ENCODE measurements at regions not wholly inside any gene's neighbourhood (a gene's known extent, or its start where the extent isn't known, plus 50 kb on each side); places are given as distances from the start of the nearest gene placed in this dataset.

GRCh38 chr6:159512571-159512970 lies 180.5 kb downstream of the SOD2 start:
- TF ChIP-seq, protein P1, sequence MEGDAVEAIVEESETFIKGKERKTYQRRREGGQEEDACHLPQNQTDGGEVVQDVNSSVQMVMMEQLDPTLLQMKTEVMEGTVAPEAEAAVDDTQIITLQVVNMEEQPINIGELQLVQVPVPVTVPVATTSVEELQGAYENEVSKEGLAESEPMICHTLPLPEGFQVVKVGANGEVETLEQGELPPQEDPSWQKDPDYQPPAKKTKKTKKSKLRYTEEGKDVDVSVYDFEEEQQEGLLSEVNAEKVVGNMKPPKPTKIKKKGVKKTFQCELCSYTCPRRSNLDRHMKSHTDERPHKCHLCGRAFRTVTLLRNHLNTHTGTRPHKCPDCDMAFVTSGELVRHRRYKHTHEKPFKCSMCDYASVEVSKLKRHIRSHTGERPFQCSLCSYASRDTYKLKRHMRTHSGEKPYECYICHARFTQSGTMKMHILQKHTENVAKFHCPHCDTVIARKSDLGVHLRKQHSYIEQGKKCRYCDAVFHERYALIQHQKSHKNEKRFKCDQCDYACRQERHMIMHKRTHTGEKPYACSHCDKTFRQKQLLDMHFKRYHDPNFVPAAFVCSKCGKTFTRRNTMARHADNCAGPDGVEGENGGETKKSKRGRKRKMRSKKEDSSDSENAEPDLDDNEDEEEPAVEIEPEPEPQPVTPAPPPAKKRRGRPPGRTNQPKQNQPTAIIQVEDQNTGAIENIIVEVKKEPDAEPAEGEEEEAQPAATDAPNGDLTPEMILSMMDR (IDR thresholded peaks at IDR 0.05): no peak
- no peak for TF ChIP-seq ZFX (IDR thresholded peaks at IDR 0.05; ENCODE audit: borderline replicate concordance)

All from 22Rv1 (cell line).